NCI-H524 treated with DMSO at 0.1 percent for 48 hours (cell line): ENCODE measurements at regions not wholly inside any gene's neighbourhood (a gene's known extent, or its start where the extent isn't known, plus 50 kb on each side); places are given as distances from the start of the nearest gene placed in this dataset.
"Not testable (repeated sequence)": the region's sequence is repeated elsewhere in the genome, so short reads cannot be mapped to it uniquely, and the experiment has no call there.

ENCODE experiments used
- DNase-seq: peaks from one replicate; lab custom pipeline; 2025; lab: John Stamatoyannopoulos, UW

DNA sequence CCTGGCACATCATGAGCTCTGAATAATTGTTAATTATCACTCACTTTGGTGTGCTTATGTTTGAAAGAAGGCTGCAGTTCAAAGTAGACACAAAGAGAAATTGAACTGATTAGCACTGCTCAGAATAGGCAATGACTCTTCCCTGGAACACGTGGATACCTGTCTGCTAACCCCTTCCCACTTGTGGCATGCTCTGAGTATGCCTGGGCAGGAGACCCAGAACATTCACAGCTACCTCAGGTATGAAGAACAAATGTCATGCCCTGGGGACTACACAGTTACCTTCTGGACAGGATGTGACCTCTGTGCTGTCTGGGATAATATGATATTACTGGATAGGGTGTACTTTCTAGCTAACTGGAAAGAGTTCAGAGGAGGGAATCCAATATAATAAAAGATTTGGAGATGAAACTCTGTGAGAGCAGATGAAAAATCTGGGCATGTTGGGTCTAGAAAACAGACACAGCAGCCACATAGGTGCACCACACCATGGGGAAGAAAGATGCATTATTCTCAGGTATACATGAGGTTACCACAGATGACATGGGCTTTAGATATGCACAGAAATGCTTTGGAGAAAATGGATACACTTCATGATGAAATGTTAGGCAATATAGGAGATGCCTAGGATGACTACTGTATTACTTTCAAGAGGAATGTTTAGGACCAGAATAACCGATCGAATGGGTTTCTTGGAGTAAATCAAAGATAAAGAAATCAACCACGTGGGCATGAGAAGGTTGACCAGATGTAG lies 324.2 kb upstream of the PREP start:
- DNase-seq: no peak

DNA sequence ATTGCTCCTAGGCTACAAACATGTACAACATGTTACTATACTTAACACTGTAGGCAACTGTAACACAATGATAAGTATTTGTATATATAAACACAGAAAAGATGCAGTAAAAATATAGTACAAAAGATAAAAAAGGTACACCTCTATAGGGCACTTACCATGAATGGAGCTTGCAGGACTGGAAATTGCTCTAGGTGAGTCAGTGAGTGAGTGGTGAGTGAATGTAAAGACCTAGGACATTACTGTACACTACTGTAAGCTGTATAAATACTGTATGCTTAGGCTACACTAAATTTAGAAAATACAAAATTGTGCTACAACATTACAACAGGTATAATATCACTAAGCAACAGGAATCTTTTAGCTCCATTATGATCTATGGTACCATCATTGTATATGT lies 312.0 kb upstream of the PREP start:
- no peak for DNase-seq

DNA sequence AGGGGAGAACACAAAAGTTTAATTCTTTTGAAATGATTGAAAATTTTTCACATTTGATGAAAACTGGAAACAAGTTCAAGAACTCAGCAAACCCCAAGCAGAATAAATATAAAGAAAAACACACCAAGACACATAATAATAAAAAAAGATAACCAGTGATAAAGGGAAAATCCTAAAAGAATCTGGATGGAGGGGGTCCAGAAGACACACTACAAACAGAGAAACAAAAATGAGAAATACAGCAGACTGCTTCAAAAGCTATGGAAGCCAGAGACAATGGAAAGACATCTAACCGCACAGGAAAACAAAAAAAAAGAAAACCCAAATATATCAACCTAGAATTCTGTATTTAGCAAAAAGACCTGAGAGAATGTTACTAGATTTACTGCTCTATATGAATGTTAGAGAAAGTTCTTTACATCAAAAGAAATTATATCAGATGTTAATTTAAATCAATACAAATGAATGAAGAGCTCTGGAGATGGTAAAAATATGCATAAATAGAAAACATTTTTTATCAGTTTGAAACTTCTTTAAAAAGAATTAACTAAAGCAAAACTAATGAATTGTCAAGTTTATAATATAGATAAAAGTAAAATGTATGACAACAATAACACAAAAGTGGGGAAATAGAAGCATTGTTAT lies 310.7 kb upstream of the PREP start:
- no peak for DNase-seq

DNA sequence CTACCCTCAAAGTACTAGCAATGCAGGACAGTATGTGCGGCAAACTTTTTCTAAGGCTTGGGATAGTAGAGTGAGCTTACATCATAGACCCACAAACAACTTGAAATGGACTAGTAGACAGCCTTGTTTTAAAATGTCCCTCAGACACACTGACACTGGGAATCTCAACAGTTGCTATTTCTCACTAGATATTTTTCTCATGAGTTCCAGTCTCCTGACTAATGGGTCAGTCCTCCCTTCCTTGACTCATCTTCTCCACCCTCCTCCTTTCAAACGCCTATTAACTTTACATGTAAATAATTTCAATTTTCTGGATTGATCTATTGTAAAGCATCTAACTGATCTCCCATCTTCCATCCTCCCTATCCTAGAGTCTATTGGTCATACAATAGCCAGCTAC lies 308.3 kb upstream of the PREP start:
- no peak for DNase-seq

DNA sequence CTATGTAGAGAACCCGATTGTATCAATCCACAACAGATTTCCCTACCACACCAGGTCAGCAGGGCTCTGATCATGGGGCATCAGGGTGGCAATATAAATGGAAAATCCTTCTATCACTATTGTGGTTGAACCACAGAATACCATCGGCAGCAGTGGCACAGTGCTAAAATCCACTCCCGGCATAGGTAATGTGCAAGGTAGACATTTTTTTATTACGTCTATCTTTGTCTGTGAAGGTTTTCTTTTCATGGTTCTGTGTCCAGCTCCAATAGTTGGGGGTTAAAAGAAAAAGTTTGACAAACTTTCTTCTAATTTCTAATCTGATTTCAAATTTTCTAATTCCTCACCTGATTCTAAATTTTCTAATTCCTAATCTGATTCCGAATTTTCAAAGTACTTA lies 302.7 kb upstream of the PREP start:
- DNase-seq: no peak

DNA sequence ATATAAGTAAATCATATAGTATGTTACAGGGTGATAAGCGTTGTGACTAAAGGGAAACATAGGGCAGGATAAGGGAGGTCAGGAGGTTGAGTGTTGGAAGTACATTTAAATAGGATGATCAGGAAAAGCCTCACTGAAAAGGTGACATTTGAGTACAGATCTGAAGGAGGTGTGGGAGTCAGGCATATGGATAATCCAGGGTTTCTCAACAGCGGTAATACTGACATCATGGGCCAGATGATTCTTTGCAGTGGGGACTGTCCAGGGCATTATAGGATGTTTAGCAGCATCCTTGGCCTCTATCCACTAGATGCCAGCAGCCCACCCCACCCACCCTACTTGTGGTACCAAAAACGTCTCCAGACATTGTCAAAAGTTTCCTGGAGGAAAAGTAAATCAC lies 292.6 kb upstream of the PREP start:
- no peak for DNase-seq

DNA sequence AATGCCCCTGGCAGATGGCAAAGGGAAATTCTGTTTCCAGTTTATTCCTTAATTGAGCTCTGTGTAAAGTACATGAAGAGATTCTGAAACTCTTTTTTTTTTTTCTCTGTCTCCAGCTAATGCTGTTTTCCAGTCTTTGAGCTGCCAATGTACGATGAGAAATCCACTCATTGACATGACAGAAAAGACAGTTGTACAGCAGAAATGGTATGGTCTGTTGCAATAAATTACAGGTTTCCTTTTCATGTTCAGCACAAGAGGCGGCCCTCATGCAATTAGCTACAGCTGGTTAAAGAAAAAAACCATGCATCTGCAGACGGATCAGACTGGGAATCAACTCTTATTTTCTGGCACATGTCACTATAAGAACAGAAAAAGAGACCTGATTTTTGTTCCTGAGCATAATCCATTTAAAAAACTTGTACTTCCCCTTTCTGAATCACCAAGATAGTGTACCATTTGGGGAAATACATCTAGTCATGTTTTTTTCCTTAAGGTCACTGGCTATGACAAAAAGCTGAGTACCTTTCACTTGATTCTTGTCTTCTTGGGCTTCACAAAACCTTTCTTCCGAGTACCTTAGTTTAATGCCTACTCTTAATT lies 289.8 kb upstream of the PREP start:
- no peak for DNase-seq

DNA sequence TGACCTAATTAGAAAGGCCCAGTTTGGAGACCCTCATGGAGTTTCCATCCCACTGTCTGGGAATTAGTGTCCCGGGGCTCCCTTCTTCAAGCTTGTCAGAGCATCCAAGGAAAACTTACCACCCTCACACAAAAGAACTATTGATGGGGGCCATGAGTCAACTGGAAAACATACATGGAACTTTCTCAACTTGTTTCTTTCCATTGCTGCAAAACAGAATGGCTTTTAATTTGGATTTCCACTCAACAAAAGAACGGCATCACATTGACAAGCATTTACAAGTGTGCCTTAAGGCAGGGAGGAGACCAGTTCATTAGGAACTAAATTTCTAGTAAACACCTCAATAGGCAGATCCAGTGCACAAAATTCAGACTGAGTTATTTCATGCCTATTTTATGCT lies 289.1 kb upstream of the PREP start:
- DNase-seq: no peak

DNA sequence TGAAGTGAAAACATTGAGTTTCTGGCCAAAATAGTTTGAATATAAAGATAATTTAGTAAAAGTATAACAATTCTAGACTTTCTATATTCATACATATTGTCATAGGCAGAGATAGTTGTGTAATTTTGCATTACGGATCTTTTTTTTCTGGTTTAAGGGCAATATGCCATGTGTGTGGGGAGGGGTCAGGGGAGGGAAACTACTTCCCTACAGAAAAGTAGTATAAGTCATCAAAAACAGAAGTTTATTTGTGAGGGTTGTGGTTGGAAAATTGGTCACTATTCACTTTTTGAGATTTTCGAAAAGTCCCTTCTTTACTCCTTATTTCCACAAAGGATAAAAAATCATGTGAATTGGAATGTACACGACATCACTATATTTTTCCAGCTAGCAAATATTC lies 288.2 kb upstream of the PREP start:
- no peak for DNase-seq

DNA sequence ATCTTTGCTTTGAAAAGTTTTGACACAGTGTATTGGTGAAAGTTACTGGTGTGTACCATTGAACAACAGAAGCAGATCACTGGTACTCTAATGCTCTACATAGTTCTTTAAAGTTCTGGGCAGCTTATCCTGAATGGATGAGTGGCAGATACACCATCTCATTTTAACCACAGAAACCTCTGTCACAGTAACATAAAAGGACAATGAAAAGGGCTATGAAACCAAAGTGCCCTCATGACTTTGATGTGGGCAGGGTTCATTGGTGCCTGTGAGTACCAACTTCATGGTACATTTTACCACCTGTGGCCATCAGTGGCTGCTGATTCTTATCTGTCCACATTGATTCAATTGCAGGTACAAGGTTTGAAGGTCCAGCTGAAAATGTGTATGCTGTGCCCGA lies 285.7 kb upstream of the PREP start:
- no peak for DNase-seq

DNA sequence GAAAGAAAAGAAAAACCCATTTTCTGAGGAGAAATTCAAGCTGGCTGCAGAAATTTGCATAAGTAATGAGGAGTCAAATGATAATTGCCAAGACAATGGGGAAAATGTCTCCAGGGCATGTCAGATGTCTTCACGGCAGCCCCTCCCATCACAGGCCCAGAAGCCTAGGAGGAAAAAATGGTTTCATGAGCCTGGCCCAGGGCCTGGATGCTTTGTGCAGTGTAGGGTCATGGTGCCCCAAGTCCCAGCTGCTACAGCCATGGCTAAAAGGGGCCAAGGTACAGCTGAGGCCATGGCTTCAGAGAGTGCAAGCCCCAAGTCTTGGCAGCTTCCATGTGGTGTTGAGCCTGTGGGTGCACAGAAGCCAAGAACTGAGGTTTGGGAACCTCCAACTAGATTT lies 283.9 kb upstream of the PREP start:
- not testable (repeated sequence) for DNase-seq

DNA sequence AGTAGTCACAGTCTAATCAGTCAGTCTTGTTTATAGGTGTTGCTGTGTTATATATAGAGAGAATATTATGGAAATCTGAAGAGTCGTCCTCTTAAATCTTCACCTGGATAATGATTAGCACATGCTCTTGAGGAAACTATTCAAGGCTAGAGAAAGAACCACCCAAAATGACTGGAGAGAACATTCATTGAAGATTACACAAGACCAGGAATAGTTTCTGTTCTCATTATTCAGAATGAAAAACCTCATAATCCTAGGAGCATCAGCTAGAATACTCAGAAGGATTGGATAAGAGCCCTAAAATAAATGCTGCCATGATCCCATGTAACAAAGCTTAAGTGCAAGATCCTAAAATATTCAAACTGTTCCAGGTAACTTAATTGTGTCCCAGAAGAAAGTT lies 278.2 kb upstream of the PREP start:
- no peak for DNase-seq

DNA sequence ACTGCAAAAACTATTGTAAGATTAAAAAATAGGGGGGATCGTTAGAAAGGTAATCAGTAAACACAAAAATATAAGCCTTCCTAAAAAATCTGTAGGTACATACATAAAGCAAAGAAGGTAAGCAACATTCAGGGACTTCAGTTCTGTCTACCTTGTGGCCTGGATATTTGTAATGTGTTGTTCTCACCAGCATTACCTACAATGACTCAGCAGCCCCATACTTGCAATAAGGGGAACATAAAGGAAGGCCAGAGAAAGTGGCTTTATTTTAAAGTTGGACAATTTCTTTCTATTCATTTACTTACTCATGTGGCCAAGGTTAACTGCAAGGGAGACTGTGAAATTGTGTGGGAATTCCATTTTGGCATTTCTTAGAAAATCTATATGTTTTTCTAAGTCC lies 277.2 kb upstream of the PREP start:
- no peak for DNase-seq

DNA sequence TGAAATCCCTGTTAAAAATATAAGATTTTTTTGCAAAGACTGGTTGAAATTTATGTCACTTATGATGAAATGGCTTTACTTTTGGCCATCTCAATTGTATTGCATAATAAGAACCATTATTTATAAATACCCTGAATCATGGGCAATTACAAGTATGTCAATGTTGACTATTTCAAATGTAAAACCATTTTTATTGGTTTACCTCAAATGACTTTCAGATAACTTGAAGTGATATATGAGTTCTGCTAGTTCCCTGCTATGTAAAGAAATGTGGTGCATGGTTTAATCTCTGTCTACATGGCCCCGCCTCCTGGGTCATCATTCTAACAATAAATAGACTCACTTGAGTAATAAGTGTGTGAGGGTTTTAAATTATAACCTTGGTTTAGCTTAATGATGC lies 275.6 kb upstream of the PREP start:
- DNase-seq: no peak

DNA sequence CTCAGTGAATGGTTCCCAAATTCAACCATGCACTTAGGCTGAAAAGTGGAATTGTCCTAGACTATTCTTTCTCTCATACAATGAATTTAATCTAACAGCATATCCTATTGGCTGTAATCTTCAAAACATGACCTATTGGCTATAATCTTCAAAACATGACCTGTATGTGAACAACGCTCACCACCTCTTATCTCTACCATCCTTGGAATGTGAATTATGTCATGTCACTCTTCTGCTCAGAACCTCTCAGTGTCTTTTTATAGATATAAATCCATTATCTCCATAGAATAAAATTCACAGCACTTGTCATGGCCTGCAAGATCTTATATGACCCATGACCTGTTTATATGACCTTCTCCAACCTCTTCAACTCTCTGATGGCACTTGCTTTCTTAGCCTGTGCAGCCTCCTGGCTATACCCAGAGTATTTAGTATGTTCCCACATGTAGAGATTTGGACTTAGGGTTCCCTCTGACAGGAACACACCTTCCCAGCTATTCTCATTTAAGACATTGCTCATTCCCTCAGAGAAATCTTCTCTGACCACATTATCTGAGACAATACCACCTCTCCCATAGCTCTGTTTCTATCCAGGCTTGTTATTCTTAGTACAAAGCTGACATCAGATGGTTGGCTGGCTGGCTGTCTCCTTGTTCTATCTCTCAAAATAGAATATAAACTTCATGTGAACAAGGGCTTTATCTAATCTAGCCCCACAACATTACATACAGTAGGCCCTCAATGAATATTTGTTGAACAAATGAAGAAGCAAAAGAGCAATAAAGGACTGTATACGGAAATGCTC lies 275.0 kb upstream of the PREP start:
- DNase-seq: no peak

DNA sequence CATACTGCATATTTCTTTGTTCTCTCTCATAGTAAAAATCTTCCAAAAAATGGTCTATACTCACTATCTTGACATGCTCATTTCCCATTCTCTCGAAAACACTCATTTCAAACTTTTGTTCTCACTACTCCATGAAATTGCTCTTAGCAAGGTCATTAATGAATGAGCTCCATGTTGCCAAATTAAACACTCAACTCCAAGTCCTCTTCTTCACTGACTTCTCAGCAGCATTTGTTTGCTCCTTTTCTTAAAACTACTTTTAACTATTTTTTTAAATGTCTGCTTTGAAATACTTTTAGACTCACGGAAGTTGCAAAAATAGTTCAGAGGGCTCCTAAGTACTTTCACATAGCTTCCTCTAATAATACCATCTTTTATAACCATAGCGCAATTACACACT lies 274.0 kb upstream of the PREP start:
- DNase-seq: no peak

DNA sequence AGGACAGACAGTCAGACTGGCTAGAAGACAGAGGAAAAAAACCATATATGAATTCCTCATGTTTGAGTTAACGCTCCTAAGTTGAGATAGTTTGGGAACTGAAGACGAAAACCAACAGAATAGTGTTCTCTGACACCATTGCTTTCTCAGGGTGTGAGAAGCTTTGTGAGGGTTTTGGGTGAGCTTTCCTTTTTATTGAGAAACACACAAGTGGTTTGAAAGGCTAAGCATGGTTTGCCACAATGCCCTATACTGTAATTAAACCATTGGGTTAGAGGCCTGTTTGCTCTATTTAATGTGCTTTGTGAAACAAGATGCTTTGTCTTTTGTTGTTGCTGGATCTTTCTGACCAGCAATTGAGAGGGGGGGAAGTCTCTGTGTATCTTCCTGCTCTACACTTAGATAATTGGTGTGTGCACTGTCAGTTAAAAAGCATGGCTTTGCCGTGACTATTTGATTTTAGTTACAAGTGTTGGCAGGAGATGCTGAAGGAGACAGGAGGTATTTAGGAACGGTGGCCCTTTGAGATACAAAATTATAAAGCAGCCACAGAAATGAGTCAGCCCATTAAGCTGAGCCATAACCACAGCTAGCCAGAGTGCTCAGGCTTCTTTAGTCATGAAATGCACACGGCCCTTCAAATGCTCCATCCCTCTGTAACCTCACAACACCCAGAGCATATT lies 273.0 kb upstream of the PREP start:
- DNase-seq: no peak

DNA sequence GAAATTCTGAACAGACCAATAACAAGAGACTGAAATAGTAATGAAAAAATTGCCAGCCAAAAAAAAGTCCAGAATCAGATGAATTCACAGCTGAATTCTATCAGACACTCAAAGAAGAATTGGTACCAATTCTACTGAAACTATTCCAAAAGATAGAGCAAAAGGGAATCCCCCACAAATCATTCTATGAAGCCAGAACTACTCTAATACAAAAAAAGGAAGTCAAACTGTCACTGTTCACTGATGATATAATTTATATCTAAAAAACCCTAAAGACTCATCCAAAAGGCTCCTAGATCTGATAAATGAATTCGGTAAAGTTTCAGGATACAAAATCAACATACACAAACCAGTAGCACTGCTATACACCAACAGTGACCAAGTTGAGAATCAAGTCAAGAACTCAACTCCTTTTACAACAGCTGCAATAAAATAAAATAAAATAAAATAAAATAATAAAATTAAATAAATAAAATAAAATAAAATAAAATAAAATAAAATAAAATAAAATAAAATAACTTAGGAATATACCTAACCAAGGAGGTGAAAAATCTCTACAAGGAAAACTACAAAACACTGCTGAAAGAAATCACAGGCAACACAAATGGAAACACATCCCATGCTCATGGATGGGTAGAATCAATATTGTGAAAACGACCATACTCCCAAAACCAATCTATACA lies 270.1 kb upstream of the PREP start:
- not testable (repeated sequence) for DNase-seq

DNA sequence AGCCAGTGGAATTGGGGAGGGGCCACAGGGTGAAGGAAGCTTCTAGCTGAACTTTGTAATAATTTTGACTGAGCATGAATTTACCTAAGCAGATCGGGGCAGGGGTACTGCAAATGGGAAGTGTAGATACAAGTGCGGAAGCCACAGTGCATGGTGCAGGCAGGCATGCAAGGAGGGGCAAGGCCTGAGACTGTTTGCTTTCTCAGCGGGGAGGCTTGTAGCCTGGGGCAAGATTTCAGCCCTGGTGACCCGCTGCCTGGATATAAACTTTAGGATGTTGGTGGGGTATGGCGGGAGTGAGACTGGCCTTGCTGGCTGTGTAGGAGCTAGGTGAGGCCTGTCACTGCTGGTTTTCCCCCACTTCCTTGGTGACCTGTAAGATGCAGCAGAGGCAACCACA lies 266.4 kb upstream of the PREP start:
- DNase-seq: no peak

DNA sequence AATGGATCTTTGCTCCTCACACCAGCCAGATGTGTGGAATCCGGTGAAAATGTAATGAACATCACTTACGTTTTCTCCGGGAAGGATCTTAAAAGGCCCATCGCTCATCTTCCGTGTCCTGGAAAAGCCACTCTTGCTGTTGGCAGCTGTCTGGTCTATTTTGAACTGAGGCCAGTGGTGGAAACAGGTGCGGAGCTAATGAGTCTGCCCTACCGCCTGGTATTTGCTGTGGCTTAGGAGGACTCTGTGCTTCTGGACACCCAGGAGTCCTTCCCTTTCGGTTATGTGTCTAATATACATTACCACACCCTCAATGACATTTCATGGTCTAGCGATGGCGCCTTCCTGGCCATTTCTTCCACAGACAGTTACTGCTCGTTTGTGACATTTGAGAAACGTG lies 264.2 kb upstream of the PREP start:
- no peak for DNase-seq

DNA sequence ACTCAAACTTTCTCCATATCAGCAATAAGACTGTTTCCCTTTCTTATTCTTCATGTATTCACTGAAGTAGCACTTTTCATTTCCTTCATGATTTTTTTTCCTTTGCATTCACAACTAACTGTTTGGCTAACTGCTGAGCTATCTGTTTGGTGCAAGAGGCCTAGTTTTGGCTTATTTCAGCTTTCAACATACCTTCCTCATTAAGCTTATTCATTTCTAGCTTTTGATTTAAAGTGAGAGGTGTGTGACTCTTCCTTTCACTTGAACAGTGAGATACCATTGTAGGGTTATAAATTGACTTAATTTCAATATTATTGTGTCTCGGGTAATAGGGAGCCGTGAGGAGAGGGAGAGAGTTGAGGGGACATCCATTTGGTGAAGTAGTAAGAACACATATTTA lies 262.0 kb upstream of the PREP start:
- no peak for DNase-seq

DNA sequence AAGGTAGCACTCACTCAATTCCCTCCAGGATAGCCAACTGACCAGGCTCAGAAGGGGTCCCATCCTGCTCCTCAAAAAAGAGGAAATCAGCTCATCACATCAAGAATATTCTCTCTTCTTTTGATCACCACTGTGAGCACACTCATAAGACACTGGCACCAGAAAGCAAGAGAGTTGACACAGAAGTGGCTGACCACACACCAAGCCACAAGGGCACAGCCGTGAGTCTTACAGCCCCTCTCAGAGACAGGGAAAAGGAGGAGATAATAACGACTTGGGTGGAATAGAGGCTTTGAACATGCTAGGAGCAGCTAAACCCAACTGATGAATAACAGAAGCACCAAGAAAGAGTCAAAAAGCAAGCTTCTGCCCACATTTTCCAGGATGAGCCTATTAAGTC lies 249.1 kb upstream of the PREP start:
- DNase-seq: no peak
